HG03095 (cell line): ENCODE measurements at regions not wholly inside any gene's neighbourhood (a gene's known extent, or its start where the extent isn't known, plus 50 kb on each side); places are given as distances from the start of the nearest gene placed in this dataset.

Source experiments
- ATAC-seq: cut with Tn5 transposase; IDR thresholded peaks from one replicate; pipeline ENCODE4 v1.9.1; 2021; ENCODE audit warnings: moderate library complexity; ENCODE audit not compliant: unreplicated experiment

GRCh38 chr2:72004976-72005375, 142.7 kb downstream of the CYP26B1 start:
- no peak for ATAC-seq

GRCh38 chr2:72004201-72004915, 143.3 kb downstream of the CYP26B1 start:
- no peak for ATAC-seq

DNA sequence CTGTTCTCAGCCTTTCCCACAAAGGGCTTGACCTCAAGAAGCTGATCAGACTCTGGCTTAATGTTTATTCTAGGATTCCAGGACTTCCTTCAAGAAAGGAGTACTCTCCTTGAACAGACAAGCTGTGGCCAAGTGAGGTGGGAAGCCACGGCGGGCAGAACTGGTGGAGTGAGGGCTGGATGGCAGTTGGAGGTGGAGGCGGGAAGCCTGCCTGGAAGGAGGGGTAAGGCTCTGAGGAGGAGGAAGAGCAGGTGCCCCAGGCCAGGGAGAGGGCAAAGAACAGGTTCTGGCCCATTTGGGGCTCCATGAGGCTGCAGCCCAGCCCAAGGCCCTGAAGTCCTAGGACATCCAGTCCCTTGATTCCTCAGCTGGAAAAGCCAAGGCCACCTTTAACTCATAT, 143.9 kb downstream of the CYP26B1 start:
- ATAC-seq = no peak

GRCh38 chr2:72003124-72003523, 144.5 kb downstream of the CYP26B1 start:
- no peak for ATAC-seq

GRCh38 chr2:72001937-72002690, 145.5 kb downstream of the CYP26B1 start:
- ATAC-seq = no peak

DNA sequence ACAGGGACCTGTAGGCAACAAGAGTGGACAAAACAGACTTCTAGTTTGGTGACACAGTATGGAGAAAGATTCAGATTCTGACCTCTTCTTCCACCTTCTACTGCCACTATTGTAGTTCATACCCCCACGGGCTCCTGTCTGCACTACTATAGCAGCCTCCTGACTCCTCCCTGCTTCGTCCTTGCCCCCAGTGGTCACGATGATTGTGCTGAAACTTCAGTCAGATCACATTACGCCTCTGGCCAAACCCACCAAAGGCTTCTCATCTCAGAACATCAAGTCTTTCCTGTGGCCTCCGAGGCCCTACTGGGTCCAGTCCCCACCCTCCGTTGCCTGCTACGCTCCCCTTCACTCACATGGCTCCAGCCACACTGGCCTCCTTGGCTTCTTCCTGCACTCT, 147.6 kb downstream of the CYP26B1 start:
- no peak for ATAC-seq

DNA sequence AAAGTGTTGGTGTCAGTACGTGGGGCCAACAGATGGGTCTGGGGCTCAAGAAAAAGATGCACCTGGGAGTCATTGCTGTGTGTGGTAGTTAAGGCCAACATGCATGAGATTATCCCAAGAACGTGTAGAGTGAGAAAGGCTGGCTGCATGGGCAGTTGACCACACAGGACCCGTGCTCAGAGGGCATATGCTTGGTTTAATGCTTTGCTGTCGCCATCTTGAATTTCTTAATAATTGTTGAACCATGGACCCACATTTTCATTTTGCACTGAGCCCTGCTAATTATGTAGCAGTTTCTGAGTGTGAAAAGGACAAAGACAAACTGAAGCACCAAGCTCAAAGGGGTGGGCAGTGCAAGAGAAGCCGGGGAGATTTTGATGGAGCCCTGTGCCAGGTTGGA, 148.1 kb downstream of the CYP26B1 start:
- no peak for ATAC-seq

DNA sequence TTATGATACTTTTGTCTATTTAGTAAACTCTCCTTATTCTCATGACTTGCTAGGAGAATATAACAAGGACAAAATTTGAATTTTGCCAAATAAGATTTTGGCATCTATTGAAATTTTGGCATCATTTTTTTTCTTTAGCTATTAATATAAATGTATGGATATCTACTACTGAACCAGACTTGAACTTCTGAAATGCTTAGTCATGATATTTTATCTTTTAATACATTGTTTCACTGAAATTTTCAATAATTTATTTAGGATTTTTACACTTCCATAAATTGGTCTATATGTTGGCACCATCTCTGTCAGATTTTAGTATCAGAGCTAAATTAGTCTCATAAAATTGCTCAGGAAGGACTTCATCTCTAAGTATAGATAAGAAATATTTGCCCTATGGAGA, 149.8 kb downstream of the CYP26B1 start:
- ATAC-seq = no peak

DNA sequence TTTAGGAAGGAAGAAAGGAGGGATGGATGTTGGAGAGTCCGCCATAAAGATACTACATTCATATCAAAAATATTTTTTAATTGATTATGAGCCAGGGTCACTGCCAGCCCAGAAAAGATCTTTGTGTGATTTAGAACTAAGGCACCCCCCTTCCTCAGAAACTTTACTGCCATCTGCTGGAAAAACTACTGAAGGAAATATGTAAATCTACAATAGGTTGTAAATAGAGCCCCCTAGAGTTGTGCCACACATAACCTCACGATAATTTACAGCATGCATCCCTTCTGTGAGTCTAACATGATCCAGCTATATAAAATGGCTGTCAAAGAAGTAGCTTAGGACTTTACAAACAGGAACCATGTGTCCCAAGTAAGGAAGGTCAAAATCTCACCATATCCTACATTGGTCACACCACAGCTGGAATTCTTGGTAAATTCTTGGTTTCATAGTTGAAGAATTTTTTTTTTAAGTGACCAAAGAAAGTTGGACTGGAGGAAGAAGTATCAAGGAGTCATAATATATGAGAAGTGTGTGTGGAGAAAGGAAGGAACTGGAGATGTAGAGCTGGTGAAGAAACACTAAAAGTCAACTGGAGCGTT, 152.5 kb downstream of the CYP26B1 start:
- ATAC-seq = no peak

- ATAC-seq = no peak
Measured at GRCh38 chr2:71992036-71992435, 155.6 kb downstream of the CYP26B1 start.

DNA sequence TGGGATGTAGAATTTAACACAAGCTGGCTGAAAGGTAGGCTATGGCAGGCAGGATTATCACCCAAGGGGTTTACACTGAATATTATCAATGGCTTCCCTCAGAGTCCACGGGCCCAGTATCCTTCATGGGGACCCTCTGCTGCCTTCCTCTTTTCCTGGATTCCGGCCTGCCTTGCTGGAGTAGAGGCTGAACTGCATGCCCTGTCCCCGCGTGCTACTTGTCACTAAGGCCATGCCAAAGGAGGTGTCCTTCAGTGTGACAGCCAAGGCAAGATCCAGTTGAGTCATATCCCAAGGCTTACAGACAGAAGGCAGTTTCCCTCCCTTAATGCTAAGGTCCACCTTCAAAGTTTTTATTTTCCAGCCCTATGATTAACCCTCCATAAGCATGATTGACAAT, 156.3 kb downstream of the CYP26B1 start:
- no peak for ATAC-seq

DNA sequence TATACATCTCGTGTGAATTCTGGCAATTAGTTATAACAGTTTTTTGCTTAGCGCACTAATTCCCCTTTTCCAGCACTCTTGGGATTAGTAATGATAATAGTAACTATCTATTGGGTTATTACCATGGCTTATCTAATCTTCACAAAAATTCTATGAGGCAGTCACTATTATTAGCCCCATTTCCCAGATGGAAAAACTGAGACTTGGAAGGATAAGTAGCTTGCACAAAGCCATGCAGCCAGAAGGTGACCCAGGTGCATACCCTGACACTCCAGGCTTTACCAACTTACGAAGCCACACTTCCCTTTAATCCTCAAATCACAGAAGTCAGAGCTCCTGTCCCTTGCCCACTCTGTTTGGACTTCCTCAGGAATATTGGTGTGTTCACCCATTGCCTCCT, 156.8 kb downstream of the CYP26B1 start:
- ATAC-seq = no peak

GRCh38 chr2:71990122-71990521, 157.5 kb downstream of the CYP26B1 start:
- no peak for ATAC-seq

- no peak for ATAC-seq
Measured at GRCh38 chr2:71989671-71990070, 158.0 kb downstream of the CYP26B1 start.

- ATAC-seq = no peak
Measured at GRCh38 chr2:71988170-71988569, 159.5 kb downstream of the CYP26B1 start.

- ATAC-seq = no peak
Measured at GRCh38 chr2:71976685-71977084, 171.0 kb downstream of the CYP26B1 start.

DNA sequence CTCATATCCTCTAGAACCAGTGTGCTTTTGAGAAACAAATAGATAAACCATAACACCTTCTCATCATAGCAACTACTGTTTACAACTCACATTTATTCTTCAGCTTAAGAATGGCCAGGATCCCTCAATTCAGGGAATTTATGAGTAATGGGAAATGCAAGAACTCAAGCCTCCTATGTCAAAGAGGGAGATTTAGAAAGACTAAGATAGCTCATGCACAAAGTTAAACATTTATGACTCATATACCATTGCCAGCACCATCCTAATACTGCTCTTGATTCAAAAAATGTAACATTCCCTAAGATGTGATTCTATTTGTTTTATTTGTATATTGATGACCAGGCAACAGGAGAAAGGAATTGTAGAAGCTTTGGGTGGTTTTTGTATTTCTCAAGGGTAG, 172.8 kb downstream of the CYP26B1 start:
- no peak for ATAC-seq

GRCh38 chr2:71971493-71971892, 176.2 kb downstream of the CYP26B1 start:
- ATAC-seq = no peak

DNA sequence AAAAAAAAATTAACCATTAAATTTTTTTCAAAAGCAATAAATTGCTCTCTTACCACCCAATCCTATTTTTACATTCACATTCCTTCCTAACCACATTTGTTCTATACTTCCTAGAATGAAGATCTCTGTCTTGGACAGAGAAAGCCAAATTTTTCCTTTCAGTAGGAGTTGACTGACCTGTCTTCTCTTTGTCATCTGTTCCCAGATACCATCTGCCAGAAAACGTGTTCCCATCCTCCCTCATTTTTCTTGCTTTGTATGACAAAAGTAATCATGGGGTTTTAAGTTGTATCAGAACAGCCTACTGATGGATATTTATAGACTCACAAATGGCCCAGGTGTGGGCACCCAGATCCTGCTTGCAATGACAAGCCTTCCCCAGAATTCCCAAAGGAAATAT, 182.1 kb downstream of the CYP26B1 start:
- no peak for ATAC-seq

GRCh38 chr2:71962911-71963694, 184.6 kb downstream of the CYP26B1 start:
- no peak for ATAC-seq

DNA sequence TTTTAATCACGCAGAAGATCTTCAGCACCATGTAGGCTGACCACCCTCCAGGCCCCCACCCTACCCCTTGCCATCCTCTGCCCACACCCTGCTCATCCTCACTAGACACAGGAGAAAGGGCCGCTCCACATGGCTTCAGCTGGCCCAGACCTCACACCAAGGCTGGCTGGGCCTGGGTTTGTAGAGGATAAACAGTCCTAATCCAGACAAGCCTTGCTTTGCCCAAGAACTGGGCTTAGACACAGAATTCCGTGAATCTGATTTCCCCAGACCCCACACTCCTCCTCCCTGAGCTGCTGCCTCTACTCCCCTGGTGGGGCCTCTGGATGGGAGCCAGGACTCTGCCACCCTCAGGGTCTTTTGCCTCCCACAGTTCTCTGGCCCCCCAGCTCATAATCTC, 185.3 kb downstream of the CYP26B1 start:
- no peak for ATAC-seq
